Fibroblast of mammary gland (primary cell): ENCODE measurements at regions not wholly inside any gene's neighbourhood (a gene's known extent, or its start where the extent isn't known, plus 50 kb on each side); places are given as distances from the start of the nearest gene placed in this dataset.
A peak's percentile ranks its signal among the peaks of the same experiment; 100 is the strongest.

Experiments used
- DNase-seq: peaks from one replicate; pipeline ENCODE4 v3.0.0-alpha.2; 2010; ENCODE audit warnings: low read depth
- H3K4me3 ChIP-seq: 2 replicates; pipeline ENCODE4 v1.5.1; 2011; ENCODE audit warnings: low read depth, mild to moderate bottlenecking, low read length, moderate library complexity; ENCODE audit not compliant: control insufficient read depth
- CTCF ChIP-seq: conservative IDR thresholded peaks from 2 replicates; pipeline ENCODE4 v1.5.1; 2011; ENCODE audit warnings: low read depth, low read length, inconsistent platforms; ENCODE audit not compliant: control insufficient read depth, insufficient read depth

DNA sequence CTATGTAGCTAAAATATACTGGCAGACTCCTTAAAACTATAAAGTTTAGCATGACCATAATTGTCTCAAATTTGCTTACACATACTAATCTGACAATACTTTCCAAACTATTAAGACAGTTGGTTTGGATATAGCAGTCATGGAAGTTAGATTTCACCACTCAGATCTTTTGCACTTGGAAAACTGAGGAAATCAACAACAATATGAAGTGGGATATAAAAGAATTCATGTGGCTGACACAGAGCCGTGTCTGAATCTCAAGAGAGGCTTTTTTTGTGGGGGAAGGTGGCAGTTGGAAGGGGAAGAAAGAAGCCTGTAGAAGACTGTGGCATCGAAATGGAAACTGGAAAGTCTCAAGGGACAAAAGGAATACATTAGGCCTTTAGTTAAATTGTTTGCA, 166.6 kb upstream of the FLRT2 start:
- no peak for DNase-seq
- no peak overlapping the region for H3K4me3 ChIP-seq

DNA sequence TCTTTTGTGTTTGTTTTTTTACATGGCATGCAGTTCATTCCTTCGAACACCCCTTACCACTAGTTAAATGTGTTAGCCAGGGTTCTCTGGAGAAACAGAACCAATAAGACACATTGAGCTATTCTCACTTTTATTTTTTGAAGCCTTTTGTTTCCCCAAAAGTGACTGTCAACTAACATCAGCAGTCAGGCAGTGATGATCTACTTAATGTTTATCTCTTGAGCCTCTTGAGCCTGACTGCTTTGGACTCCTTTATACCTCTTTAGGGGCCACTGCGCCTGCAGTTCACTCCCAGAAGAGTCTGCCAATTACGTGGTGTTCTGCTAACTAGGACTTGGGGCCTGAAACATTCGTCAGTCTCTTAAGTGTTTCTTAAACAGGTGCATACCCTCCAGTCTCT, 163.7 kb upstream of the FLRT2 start:
- no peak for TF ChIP-seq CTCF
- H3K4me3 ChIP-seq: no peak overlapping the region
- no peak for DNase-seq

More for the DNA sequence above, 166.6 kb upstream of the FLRT2 start:
- TF ChIP-seq CTCF: no peak

GRCh38 chr14:85380881-85381280, 149.1 kb upstream of the FLRT2 start:
- no peak for TF ChIP-seq CTCF
- peak; percentile 4 for DNase-seq

DNA sequence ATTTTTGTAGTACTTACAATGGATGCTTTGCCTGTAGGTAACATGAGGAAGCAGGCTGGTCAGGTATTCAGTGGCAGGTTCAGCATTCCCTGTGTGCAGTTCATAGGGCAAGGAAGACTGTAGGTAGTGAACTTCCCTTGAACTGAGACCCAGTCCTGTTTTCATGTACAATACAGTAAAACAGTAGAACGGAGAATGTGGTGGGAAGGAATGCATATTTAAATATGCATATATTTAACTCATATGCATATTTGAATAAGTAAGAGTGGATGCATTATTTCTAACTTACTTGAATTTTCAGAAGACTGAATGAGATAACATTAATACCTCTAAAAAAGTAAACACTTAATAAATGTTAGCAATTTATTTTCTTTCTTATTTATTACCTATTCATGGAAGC, 147.6 kb upstream of the FLRT2 start:
- no peak for TF ChIP-seq CTCF
- H3K4me3 ChIP-seq: no peak overlapping the region
- DNase-seq: no peak

More at GRCh38 chr14:85380881-85381280, 149.1 kb upstream of the FLRT2 start:
- H3K4me3 ChIP-seq: no peak overlapping the region

GRCh38 chr14:85387181-85387580, 142.8 kb upstream of the FLRT2 start:
- no peak overlapping the region for H3K4me3 ChIP-seq
- no peak for TF ChIP-seq CTCF

DNA sequence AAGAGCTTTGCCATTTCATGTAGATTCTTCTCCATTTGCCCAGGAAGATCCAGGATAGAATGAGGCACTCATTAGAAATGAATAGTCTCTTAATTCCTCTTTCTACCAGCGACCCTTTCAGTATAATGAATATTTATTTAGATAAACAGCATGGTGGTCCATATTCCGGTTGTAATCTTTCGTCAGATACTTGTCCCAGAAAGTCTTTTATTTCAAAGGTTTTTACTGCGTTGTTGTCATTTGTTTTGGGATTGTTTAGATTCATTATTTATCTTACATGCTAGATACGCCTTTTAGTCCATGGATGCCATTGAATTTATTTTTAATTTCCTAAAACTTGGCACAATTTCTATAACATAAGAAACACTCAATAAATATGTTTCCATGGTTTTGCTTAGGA, 139.7 kb upstream of the FLRT2 start:
- DNase-seq: no peak
- no peak for TF ChIP-seq CTCF
- H3K4me3 ChIP-seq: no peak overlapping the region

More at GRCh38 chr14:85387181-85387580, 142.8 kb upstream of the FLRT2 start:
- DNase-seq: no peak

- DNase-seq: no peak
- no peak overlapping the region for H3K4me3 ChIP-seq
- no peak for TF ChIP-seq CTCF
Observed at GRCh38 chr14:85391455-85391854, 138.5 kb upstream of the FLRT2 start.
